ENCODE measurements at regions not wholly inside any gene's neighbourhood (a gene's known extent, or its start where the extent isn't known, plus 50 kb on each side); places are given as distances from the start of the nearest gene placed in this dataset.

GRCh38 chr22:48450188-48450825 is 1377.4 kb downstream of the BRD1 start:
- DNase-seq: peak; percentile 1 to 10

GRCh38 chr22:48449466-48450187 is 1378.0 kb downstream of the BRD1 start:
- no peak for DNase-seq

GRCh38 chr22:48448821-48449220 is 1378.9 kb downstream of the BRD1 start:
- DNase-seq: no peak

- DNase-seq: no peak
Measured at GRCh38 chr22:48445113-48445827, 1382.4 kb downstream of the BRD1 start.

GRCh38 chr22:48444320-48445112 is 1383.2 kb downstream of the BRD1 start:
- no peak for DNase-seq

GRCh38 chr22:48443680-48444079 is 1384.0 kb downstream of the BRD1 start:
- no peak for DNase-seq

- DNase-seq: no peak
Measured at GRCh38 chr22:48442663-48443062, 1385.0 kb downstream of the BRD1 start.

- no peak for DNase-seq
Measured at GRCh38 chr22:48441553-48441850, 1386.2 kb downstream of the BRD1 start.

GRCh38 chr22:48440673-48441552 is 1386.8 kb downstream of the BRD1 start:
- no peak for DNase-seq

GRCh38 chr22:48440176-48440575 is 1387.5 kb downstream of the BRD1 start:
- no peak for DNase-seq

- DNase-seq: no peak
Measured at GRCh38 chr22:48439560-48440135, 1388.0 kb downstream of the BRD1 start.

- DNase-seq: no peak
Measured at GRCh38 chr22:48438800-48439559, 1388.7 kb downstream of the BRD1 start.

GRCh38 chr22:48438096-48438495 is 1389.6 kb downstream of the BRD1 start:
- no peak for DNase-seq

GRCh38 chr22:48436201-48436931 is 1391.3 kb downstream of the BRD1 start:
- no peak for DNase-seq

GRCh38 chr22:48434868-48435250 is 1392.8 kb downstream of the BRD1 start:
- DNase-seq: no peak

GRCh38 chr22:48434156-48434867 is 1393.4 kb downstream of the BRD1 start:
- no peak for DNase-seq

- no peak for DNase-seq
Measured at GRCh38 chr22:48433647-48434046, 1394.0 kb downstream of the BRD1 start.

GRCh38 chr22:48432781-48433518 is 1394.7 kb downstream of the BRD1 start:
- DNase-seq: no peak

Measured in inflammatory macrophage treated with lipopolysaccharide for 1 hour (primary cell).